ENCODE measurements at regions not wholly inside any gene's neighbourhood (a gene's known extent, or its start where the extent isn't known, plus 50 kb on each side); places are given as distances from the start of the nearest gene placed in this dataset.

DNA sequence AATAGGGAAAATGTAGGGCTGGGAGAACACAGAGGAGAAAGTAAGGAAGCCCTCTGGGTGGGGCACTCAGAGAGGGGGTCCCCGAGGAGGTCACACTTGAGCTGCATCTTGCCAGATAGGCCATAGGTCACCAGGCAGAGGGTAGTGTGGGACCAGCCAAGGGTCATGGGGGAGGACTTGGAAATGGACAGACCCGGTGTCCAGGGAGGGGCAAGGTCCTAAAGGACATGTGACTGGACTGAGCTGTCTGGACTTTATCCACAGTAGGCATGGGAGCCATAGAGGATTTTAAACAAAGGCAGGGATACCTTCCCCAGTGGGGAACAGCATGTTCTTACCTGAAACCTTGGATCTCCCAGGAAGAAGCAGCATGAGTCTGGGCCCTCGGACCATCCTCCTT lies 266.7 kb downstream of the LRFN2 start:
- ChIA-PET CTCF (no interaction called here), POLR2A (ENCODE audit: unreplicated experiment) (no interaction called here)
- H3K36me3 ChIP-seq (ENCODE audit: low read depth) = no peaks in the 10 kb centered on the region
- intact Hi-C loops (cut with micrococcal nuclease; ENCODE audit: unreplicated experiment) = loop anchor here (10.0 kb wide), 1 partner anchor 744 kb away; no protein-coding TSS in a partner anchor
- H3K4me1 ChIP-seq (replicated peaks; ENCODE audit: insufficient read depth) = no peaks in the 10 kb centered on the region
- DNase-seq = no peak
- no peaks in the 10 kb centered on the region for H3K79me2 ChIP-seq (ENCODE audit: low read depth)
- H3K9me2 ChIP-seq (ENCODE audit: insufficient read depth) = no peaks in the 10 kb centered on the region
- H3K4me3 ChIP-seq = no peak overlapping the region
- H4K20me1 ChIP-seq (ENCODE audit: insufficient read depth) = no peaks in the 10 kb centered on the region
- TF ChIP-seq, protein P1, sequence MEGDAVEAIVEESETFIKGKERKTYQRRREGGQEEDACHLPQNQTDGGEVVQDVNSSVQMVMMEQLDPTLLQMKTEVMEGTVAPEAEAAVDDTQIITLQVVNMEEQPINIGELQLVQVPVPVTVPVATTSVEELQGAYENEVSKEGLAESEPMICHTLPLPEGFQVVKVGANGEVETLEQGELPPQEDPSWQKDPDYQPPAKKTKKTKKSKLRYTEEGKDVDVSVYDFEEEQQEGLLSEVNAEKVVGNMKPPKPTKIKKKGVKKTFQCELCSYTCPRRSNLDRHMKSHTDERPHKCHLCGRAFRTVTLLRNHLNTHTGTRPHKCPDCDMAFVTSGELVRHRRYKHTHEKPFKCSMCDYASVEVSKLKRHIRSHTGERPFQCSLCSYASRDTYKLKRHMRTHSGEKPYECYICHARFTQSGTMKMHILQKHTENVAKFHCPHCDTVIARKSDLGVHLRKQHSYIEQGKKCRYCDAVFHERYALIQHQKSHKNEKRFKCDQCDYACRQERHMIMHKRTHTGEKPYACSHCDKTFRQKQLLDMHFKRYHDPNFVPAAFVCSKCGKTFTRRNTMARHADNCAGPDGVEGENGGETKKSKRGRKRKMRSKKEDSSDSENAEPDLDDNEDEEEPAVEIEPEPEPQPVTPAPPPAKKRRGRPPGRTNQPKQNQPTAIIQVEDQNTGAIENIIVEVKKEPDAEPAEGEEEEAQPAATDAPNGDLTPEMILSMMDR (conservative IDR thresholded peaks at IDR 0.05) = no peak
- no peak for TF ChIP-seq EZH2 (IDR thresholded peaks at IDR 0.05; ENCODE audit: low read depth)
- no peak overlapping the region for H2AFZ ChIP-seq
- H3K9me3 ChIP-seq (ENCODE audit: insufficient read depth, low read depth) = no peaks in the 10 kb centered on the region
- H3K27ac ChIP-seq = no peak overlapping the region
- H3F3A ChIP-seq (ENCODE audit: insufficient read depth, low read depth) = no peaks in the 10 kb centered on the region
- H3K27me3 ChIP-seq (ENCODE audit: insufficient read depth, low read depth) = peaks cover 43% of the 10 kb centered on the region
- no peak overlapping the region for H3K4me2 ChIP-seq
- no TSS peak for BruUV-seq (replicated peaks)

DNA sequence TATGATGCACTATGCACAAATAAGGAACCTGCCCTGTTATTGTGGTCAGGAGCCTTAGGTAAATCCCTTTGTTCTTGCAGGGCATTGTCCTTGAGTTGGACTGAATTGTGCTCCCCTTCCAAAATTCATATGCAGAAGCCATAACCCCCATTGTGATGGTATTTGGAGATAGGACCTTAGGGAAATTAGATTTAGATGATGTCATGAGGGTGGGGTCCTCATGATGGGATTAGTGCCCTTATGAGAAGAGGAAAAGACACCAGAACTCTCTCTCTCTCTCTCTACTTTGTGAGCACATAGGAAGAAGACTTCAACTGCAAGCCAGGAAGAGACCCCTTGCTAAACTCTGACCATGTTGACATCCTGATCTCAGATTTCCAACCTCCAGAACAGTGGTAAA lies 268.0 kb downstream of the LRFN2 start:
- peaks cover 37% of the 10 kb centered on the region for H3K27me3 ChIP-seq (ENCODE audit: insufficient read depth, low read depth)
- ChIA-PET CTCF (no interaction called here), POLR2A (ENCODE audit: unreplicated experiment) (no interaction called here)
- no peak overlapping the region for H2AFZ ChIP-seq
- no TSS peak for BruUV-seq (replicated peaks)
- H3K36me3 ChIP-seq (ENCODE audit: low read depth) = no peaks in the 10 kb centered on the region
- H4K20me1 ChIP-seq (ENCODE audit: insufficient read depth) = no peaks in the 10 kb centered on the region
- no peak overlapping the region for H3K4me2 ChIP-seq
- no peaks in the 10 kb centered on the region for H3K9me2 ChIP-seq (ENCODE audit: insufficient read depth)
- no peak overlapping the region for H3K27ac ChIP-seq
- H3K4me3 ChIP-seq = no peak overlapping the region
- no peak for DNase-seq
- H3K79me2 ChIP-seq (ENCODE audit: low read depth) = no peaks in the 10 kb centered on the region
- no peaks in the 10 kb centered on the region for H3K9me3 ChIP-seq (ENCODE audit: insufficient read depth, low read depth)
- H3K4me1 ChIP-seq (replicated peaks; ENCODE audit: insufficient read depth) = no peaks in the 10 kb centered on the region
- intact Hi-C loops (cut with micrococcal nuclease; ENCODE audit: unreplicated experiment) = no loop called here
- no peak for TF ChIP-seq EZH2 (IDR thresholded peaks at IDR 0.05; ENCODE audit: low read depth)
- TF ChIP-seq, protein P1 (conservative IDR thresholded peaks at IDR 0.05) = no peak
- H3F3A ChIP-seq (ENCODE audit: insufficient read depth, low read depth) = no peaks in the 10 kb centered on the region

DNA sequence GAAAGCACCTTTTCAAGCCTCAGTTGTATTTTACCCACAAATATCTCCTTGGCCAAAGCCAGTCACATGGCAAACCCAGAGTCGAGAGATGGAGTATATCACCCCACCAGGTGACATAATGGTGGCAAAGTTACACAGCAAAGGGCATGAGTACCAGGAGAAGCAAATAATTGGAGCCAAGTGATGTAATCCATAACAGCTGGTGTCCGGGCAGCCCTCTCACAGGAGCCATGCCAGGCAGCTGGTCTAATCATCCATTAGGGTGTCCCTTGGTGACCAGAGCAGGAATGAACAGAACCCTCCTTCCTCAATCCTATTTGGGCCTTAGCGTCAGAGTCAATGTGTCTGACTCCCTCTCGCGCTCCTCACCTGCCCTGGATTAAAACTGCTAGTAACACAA lies 272.1 kb downstream of the LRFN2 start:
- no peaks in the 10 kb centered on the region for H3K36me3 ChIP-seq (ENCODE audit: low read depth)
- H3K9me2 ChIP-seq (ENCODE audit: insufficient read depth) = no peaks in the 10 kb centered on the region
- H3K79me2 ChIP-seq (ENCODE audit: low read depth) = no peaks in the 10 kb centered on the region
- H3K27me3 ChIP-seq (ENCODE audit: insufficient read depth, low read depth) = peaks cover 29% of the 10 kb centered on the region
- H3F3A ChIP-seq (ENCODE audit: insufficient read depth, low read depth) = no peaks in the 10 kb centered on the region
- intact Hi-C loops (cut with micrococcal nuclease; ENCODE audit: unreplicated experiment) = no loop called here
- BruUV-seq (replicated peaks) = no TSS peak
- TF ChIP-seq EZH2 (IDR thresholded peaks at IDR 0.05; ENCODE audit: low read depth) = no peak
- TF ChIP-seq, protein P1 (conservative IDR thresholded peaks at IDR 0.05) = no peak
- H3K4me2 ChIP-seq = no peak overlapping the region
- DNase-seq = no peak
- H2AFZ ChIP-seq = no peak overlapping the region
- no peaks in the 10 kb centered on the region for H4K20me1 ChIP-seq (ENCODE audit: insufficient read depth)
- no peaks in the 10 kb centered on the region for H3K4me1 ChIP-seq (replicated peaks; ENCODE audit: insufficient read depth)
- ChIA-PET POLR2A (ENCODE audit: unreplicated experiment) (no interaction called here), CTCF (no interaction called here)
- H3K27ac ChIP-seq = no peak overlapping the region
- no peaks in the 10 kb centered on the region for H3K9me3 ChIP-seq (ENCODE audit: insufficient read depth, low read depth)
- no peak overlapping the region for H3K4me3 ChIP-seq
